Left ventricle myocardium inferior (tissue), 1 donor: ENCODE measurements at regions not wholly inside any gene's neighbourhood (a gene's known extent, or its start where the extent isn't known, plus 50 kb on each side); places are given as distances from the start of the nearest gene placed in this dataset.

Experiments
- DNase-seq: peaks from one replicate; pipeline ENCODE4 v3.0.0-alpha.2; 2020
- H3K27ac ChIP-seq: fragments of 200-600 bp; replicated peaks from 2 replicates; pipeline ENCODE4 v1.8.0; 2021
- H3K27me3 ChIP-seq: fragments of 200-600 bp; 2 replicates; pipeline ENCODE4 v1.8.0; 2021; ENCODE audit warnings: low read depth
- H3K36me3 ChIP-seq: fragments of 200-600 bp; 2 replicates; pipeline ENCODE4 v1.8.0; 2021
- H3K4me1 ChIP-seq: fragments of 200-600 bp; 2 replicates; pipeline ENCODE4 v1.8.0; 2021
- H3K4me3 ChIP-seq: fragments of 200-600 bp; 2 replicates; pipeline ENCODE4 v1.8.0; 2021; ENCODE audit warnings: mild to moderate bottlenecking, moderate library complexity
- H3K9me3 ChIP-seq: fragments of 200-600 bp; replicated peaks from 2 replicates; pipeline ENCODE4 v1.8.0; 2021
- intact Hi-C: fragments of 100-400 bp; cut with micrococcal nuclease; formaldehyde crosslinking; loops from one replicate; pipeline ENCODE4 v1.11.0; 2022
- TF ChIP-seq, protein P1 (sequence below): fragments of 200-600 bp; IDR thresholded peaks from 2 replicates; pipeline ENCODE4 v1.8.0; 2021; ENCODE audit warnings: antibody characterized with exemption, mild to moderate bottlenecking, borderline replicate concordance
- donor health status: DM: no; HTN: yes; CAD: no; lungs with severe emphysema.

DNA sequence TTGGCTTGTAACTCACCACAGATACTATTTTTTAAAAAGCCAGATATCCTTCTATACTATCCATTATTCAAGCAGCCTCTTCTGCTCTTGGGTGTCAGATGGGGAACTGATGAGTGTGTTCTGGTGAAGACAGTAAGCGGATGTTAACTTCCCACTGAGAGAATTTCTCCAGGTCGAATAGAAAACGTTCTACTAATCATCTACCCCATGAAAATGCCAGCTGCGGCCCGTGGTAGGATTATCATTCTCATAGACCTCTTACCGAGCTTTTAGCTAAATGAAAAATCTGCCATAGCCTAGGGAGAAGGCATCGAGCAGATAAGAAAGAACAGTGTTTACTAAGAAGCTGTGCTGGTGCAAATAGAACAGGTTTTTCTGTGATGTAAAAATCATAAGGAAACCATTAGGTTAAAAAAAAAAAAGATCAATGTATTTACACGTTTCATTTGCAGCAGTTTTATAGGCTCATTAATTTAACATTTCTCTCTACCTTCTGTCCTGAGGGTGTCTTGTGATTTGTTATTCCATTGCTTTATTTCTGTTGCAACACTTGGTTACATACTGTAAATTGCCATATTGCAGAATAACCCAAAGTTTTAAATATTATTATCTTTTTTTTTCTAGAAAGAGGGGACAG is 1521.5 kb upstream of the ZEB2 start:
- TF ChIP-seq, protein P1, sequence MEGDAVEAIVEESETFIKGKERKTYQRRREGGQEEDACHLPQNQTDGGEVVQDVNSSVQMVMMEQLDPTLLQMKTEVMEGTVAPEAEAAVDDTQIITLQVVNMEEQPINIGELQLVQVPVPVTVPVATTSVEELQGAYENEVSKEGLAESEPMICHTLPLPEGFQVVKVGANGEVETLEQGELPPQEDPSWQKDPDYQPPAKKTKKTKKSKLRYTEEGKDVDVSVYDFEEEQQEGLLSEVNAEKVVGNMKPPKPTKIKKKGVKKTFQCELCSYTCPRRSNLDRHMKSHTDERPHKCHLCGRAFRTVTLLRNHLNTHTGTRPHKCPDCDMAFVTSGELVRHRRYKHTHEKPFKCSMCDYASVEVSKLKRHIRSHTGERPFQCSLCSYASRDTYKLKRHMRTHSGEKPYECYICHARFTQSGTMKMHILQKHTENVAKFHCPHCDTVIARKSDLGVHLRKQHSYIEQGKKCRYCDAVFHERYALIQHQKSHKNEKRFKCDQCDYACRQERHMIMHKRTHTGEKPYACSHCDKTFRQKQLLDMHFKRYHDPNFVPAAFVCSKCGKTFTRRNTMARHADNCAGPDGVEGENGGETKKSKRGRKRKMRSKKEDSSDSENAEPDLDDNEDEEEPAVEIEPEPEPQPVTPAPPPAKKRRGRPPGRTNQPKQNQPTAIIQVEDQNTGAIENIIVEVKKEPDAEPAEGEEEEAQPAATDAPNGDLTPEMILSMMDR = no peak
- H3K36me3 ChIP-seq = no peaks in the 10 kb centered on the region
- intact Hi-C loops = no loop called here
- H3K9me3 ChIP-seq = no peaks in the 10 kb centered on the region
- DNase-seq = no peak
- H3K4me3 ChIP-seq = no peak overlapping the region
- no peak overlapping the region for H3K27ac ChIP-seq
- no peaks in the 10 kb centered on the region for H3K4me1 ChIP-seq
- H3K27me3 ChIP-seq = no peaks in the 10 kb centered on the region

DNA sequence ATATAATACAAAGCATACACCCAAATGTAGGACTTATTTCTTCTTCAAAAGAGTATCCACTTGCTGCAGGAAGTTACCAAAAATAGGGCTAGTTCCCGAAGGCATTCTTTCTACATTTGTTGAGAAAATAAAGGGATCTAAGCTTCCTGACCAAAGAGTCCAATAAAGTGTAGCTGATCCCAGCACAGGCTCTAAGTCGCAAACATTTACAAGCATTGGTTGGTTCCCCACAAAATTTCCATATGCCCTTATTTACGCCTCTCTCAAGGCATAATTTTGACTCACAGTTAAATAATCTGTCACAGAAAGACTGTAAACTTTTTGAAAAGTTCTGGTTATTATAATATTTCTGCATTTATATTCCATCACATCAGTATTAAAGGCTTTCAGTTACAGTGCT is 1520.1 kb upstream of the ZEB2 start:
- Histone ChIP-seq H3K4me3 (no peak overlapping the region), H3K27ac (no peak overlapping the region), H3K27me3 (no peaks in the 10 kb centered on the region), H3K36me3 (no peaks in the 10 kb centered on the region), H3K9me3 (no peaks in the 10 kb centered on the region), H3K4me1 (no peaks in the 10 kb centered on the region)
- DNase-seq = no peak
- TF ChIP-seq, protein P1 = no peak
- intact Hi-C loops = no loop called here

DNA sequence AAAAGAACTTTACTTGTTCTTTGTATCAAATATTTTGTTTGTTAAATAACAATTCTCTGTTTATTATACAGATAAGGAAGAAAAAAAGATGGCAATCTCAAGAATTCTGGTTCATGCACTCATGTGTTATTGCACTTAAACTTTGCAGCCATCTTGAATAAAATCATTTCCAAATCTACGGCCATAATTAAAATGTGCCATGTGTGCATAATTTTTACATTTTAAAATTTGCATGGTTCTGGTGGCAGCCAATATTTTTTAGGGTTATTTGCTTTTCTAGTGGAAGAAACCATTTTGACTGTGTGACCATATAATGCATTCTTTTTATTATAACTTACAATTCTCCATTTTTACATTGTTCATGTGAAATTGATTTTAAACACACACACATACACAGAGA is 1518.1 kb upstream of the ZEB2 start:
- intact Hi-C loops = no loop called here
- Histone ChIP-seq H3K4me3 (no peak overlapping the region), H3K27ac (no peak overlapping the region), H3K4me1 (no peaks in the 10 kb centered on the region), H3K9me3 (no peaks in the 10 kb centered on the region), H3K27me3 (no peaks in the 10 kb centered on the region), H3K36me3 (no peaks in the 10 kb centered on the region)
- TF ChIP-seq, protein P1 = no peak
- no peak for DNase-seq

GRCh38 chr2:146037334-146037870 is 1517.5 kb upstream of the ZEB2 start:
- H3K27me3 ChIP-seq = no peaks in the 10 kb centered on the region
- TF ChIP-seq, protein P1 = no peak
- no peak for DNase-seq
- no peak overlapping the region for H3K4me3 ChIP-seq
- no peak overlapping the region for H3K27ac ChIP-seq
- intact Hi-C loops = no loop called here
- no peaks in the 10 kb centered on the region for H3K9me3 ChIP-seq
- no peaks in the 10 kb centered on the region for H3K4me1 ChIP-seq
- no peaks in the 10 kb centered on the region for H3K36me3 ChIP-seq

DNA sequence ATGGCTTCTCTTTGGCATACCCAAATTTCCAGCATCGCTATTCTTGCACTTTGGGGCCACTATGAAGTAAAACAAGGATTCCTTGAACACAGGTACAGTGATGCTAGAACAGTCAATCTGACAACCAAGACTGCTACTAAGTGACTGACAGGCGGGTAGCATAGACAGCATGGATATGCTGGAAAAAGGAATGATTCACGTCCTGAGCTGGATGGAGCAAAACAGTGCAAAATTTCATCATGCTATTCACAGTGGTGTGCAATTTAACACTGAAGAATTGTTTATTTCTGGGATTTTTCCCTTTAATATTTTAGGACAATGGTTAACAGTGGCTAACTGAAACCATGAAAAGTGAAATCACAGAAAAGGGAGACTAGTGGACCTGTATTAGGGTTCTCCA is 1511.2 kb upstream of the ZEB2 start:
- Histone ChIP-seq H3K27ac (no peak overlapping the region), H3K27me3 (no peaks in the 10 kb centered on the region), H3K4me3 (no peak overlapping the region), H3K36me3 (no peaks in the 10 kb centered on the region), H3K9me3 (no peaks in the 10 kb centered on the region), H3K4me1 (no peaks in the 10 kb centered on the region)
- TF ChIP-seq, protein P1 = no peak
- intact Hi-C loops = no loop called here
- no peak for DNase-seq
